HG03159 (cell line): ENCODE measurements at regions not wholly inside any gene's neighbourhood (a gene's known extent, or its start where the extent isn't known, plus 50 kb on each side); places are given as distances from the start of the nearest gene placed in this dataset.
"Not testable (repeated sequence)": the region's sequence is repeated elsewhere in the genome, so short reads cannot be mapped to it uniquely, and the experiment has no call there.

Source experiments
- ATAC-seq: cut with Tn5 transposase; IDR thresholded peaks from one replicate; pipeline ENCODE4 v1.9.1; 2021; ENCODE audit warnings: mild to moderate bottlenecking, moderate library complexity; ENCODE audit not compliant: unreplicated experiment

GRCh38 chr2:58634653-58635370, 393.7 kb upstream of the FANCL start:
- no peak for ATAC-seq

- no peak for ATAC-seq
These were observed 392.7 kb upstream of the FANCL start for GRCh38 chr2:58633613-58634365.

- no peak for ATAC-seq
These were observed 390.9 kb upstream of the FANCL start for GRCh38 chr2:58631986-58632385.

GRCh38 chr2:58629545-58630119, 388.5 kb upstream of the FANCL start:
- ATAC-seq, result no peak

- no peak for ATAC-seq
These were observed 379.8 kb upstream of the FANCL start for GRCh38 chr2:58620896-58621295.

GRCh38 chr2:58620093-58620492, 379.0 kb upstream of the FANCL start:
- no peak for ATAC-seq

- no peak for ATAC-seq
These were observed 375.8 kb upstream of the FANCL start for GRCh38 chr2:58616961-58617360.

- ATAC-seq, result no peak
These were observed 373.1 kb upstream of the FANCL start for GRCh38 chr2:58614219-58614618.

- ATAC-seq, result no peak
These were observed 371.8 kb upstream of the FANCL start for GRCh38 chr2:58612973-58613372.

GRCh38 chr2:58609326-58609725, 368.2 kb upstream of the FANCL start:
- ATAC-seq, result no peak

- ATAC-seq, result no peak
These were observed 367.0 kb upstream of the FANCL start for GRCh38 chr2:58608146-58608545.

- no peak for ATAC-seq
These were observed 366.3 kb upstream of the FANCL start for GRCh38 chr2:58607448-58607847.

- ATAC-seq, result no peak
These were observed 365.7 kb upstream of the FANCL start for GRCh38 chr2:58606799-58607198.

- no peak for ATAC-seq
These were observed 363.0 kb upstream of the FANCL start for GRCh38 chr2:58604096-58604495.

GRCh38 chr2:58601017-58601416, 359.9 kb upstream of the FANCL start:
- no peak for ATAC-seq

- ATAC-seq, result no peak
These were observed 357.0 kb upstream of the FANCL start for GRCh38 chr2:58598171-58598570.

- no peak for ATAC-seq
These were observed 354.6 kb upstream of the FANCL start for GRCh38 chr2:58595714-58596113.

- no peak for ATAC-seq
These were observed 353.6 kb upstream of the FANCL start for GRCh38 chr2:58594762-58595161.

- ATAC-seq, result peak; percentile 50
These were observed 353.1 kb upstream of the FANCL start for GRCh38 chr2:58594175-58594574.

GRCh38 chr2:58586178-58586577, 345.1 kb upstream of the FANCL start:
- ATAC-seq, result not testable (repeated sequence)

- no peak for ATAC-seq
These were observed 344.1 kb upstream of the FANCL start for GRCh38 chr2:58585233-58585632.

GRCh38 chr2:58584606-58585118, 343.5 kb upstream of the FANCL start:
- ATAC-seq, result no peak
